Pancreas (tissue), 10 donors: ENCODE measurements at regions not wholly inside any gene's neighbourhood (a gene's known extent, or its start where the extent isn't known, plus 50 kb on each side); places are given as distances from the start of the nearest gene placed in this dataset.

Source experiments
- ATAC-seq, 4 donors: fragments of 200-7000 bp; cut with Tn5 transposase; one replicate each; pipeline versions ENCODE4 v1.8.0 to v1.9.1; 2020; ENCODE audit warnings: mild to moderate bottlenecking in 4 of 4, moderate library complexity in 4 of 4
- DNase-seq, 6 donors: peaks; one replicate each; pipeline ENCODE4 v3.0.0-alpha.2; 2020
- FAIRE-seq: peaks from 2 replicates; lab custom pipeline; 2012; peaks lifted over from hg19 to GRCh38; lab: Jason Lieb, UNC
- H3K27ac ChIP-seq, 4 donors: fragments of 200-600 bp; sonication (generic); 1 replicate in 3 of 4; 2 replicates in 1 of 4; pipeline versions ENCODE4 v1.5.0 to v1.8.0; 2020
- H3K27me3 ChIP-seq, 4 donors: fragments of 200-600 bp; one replicate each; pipeline ENCODE4 v1.8.0; 2021
- H3K36me3 ChIP-seq, 3 donors: fragments of 200-600 bp; sonication (generic) in 1 of 3; one replicate each; pipeline versions ENCODE4 v1.5.0 to v1.8.0; 2020 to 2021
- H3K4me1 ChIP-seq, 3 donors: fragments of 200-600 bp; one replicate each; pipeline ENCODE4 v1.8.0; 2021
- H3K4me3 ChIP-seq, 4 donors: fragments of 200-600 bp; sonication (generic) in 2 of 4; one replicate each; pipeline versions ENCODE4 v1.5.0 to v1.8.0; 2020 to 2021
- H3K9me3 ChIP-seq, 4 donors: fragments of 200-600 bp; one replicate each; pipeline ENCODE4 v1.8.0; 2021
- CTCF ChIP-seq, 4 donors: fragments of 200-600 bp; sonication (generic) in 3 of 4; IDR thresholded peaks; one replicate each; pipeline versions ENCODE4 v1.5.0 to v1.8.0; 2021; ENCODE audit warnings: antibody characterized with exemption in 4 of 4
- WGBS, 2 donors: extraction: QIAGEN DNeasy Blood & Tissue Kit; methylation state at CpG; one replicate each; pipeline ENCODE4 v1.1.7; 2013; 5-methylcytosine and 5-hydroxymethylcytosine counted together
- intact Hi-C, 3 donors: fragments of 100-400 bp; cut with DNase I; formaldehyde crosslinking; loops; one replicate each; pipeline versions ENCODE4 v1.11.1 to v1.14.2; 2022
- donor health status: healthy with polysubstance abuse.
- donor health status: DM: no; HTN: no; CAD: no; lungs with moderate emphysema.
- donor health status: DM: no; HTN: no; CAD: no.
- donor health status: control.
- donor health status: control.
- donor health status: Bipolar disorder and iron deficiency.
- donor health status: DM: yes; HTN: yes; CAD: no.
- donor health status: DM: no; HTN: no; CAD: no.
- donor health status: DM: no; HTN: no; CAD: no.
- donor health status: DM: yes; HTN: yes; CAD: no.

DNA sequence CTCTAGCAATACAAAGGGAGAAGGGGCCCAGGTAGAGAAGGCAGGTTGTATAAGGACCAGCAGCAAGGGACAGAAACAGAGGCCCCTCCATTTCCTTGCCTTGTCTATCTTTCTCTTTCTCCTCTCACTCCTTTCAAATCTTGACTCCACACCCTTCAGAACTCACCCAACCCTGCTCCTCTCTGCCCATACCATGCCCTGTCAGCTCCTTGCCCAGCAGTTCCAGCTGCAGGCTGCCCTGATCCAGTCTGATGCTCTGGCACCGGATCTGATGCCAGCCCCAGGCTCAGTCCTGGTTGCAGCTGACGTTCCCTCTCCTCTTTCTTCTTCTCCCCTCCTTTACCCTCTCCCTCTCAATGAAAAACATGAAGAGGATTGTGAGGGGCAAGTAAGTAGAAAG, 291.2 kb downstream of the FBXW7 start:
- Histone ChIP-seq H3K27me3 (no peaks in the 10 kb centered on the region), H3K9me3 (no peaks in the 10 kb centered on the region), H3K27ac (no peak overlapping the region), H3K36me3 (no peaks in the 10 kb centered on the region), H3K4me3 (no peak overlapping the region), H3K4me1 (no peaks in the 10 kb centered on the region)
- no peak for TF ChIP-seq CTCF (IDR thresholded peaks at IDR 0.05)
- WGBS, 2 donors = 63 to 78% methylated on average over 2 of the region's 2 CpGs
- FAIRE-seq (no peak), ATAC-seq (no peak), DNase-seq (no peak)
- intact Hi-C loops = no loop called here

DNA sequence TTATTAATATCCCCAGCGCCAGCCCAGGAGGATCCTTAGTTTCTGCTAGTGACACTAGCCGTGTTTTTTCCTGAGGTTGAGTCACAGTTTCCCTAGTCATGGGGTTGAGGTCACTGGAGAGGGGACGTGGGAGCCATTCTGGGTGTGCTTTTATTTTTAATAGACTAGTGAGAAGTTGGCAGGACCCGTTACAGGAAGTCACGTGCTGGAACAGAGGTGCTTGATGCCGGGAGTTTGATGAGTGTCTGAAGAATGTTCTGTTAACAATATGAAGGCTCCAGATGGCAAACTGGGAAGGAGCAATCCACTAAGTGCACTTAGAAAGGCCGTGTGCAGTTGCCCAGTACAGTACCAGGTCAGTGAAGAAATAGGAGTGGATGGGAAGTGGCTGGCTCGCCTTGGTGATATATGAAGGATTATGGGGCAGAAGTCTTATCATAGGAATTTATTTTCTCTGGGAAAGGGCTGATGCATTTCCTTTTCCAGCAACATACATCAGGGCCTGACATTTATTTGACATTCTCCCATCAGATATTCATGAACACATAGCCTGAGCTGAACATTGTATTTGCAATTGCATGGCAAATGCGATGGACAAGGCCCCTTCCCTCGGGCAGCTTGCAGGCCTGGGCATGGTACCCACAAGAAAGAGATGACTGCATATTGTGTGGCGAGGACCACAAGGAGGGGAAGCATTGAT, 291.8 kb downstream of the FBXW7 start:
- Histone ChIP-seq H3K36me3 (no peaks in the 10 kb centered on the region), H3K27me3 (no peaks in the 10 kb centered on the region), H3K4me3 (no peak overlapping the region), H3K27ac (no peak overlapping the region), H3K4me1 (no peaks in the 10 kb centered on the region), H3K9me3 (no peaks in the 10 kb centered on the region)
- intact Hi-C loops = no loop called here
- ATAC-seq (peak in 1 of 4 donors; percentile 56), FAIRE-seq (no peak), DNase-seq (no peak)
- TF ChIP-seq CTCF (IDR thresholded peaks at IDR 0.05) = no peak
- 54 to 68% methylated on average over 11 of the region's 11 CpGs for WGBS, 2 donors

- 73 to 75% methylated on average over 2 of the region's 2 CpGs for WGBS, 2 donors
- no peak for FAIRE-seq
- DNase-seq = no peak
- intact Hi-C loops = no loop called here
- Histone ChIP-seq H3K27me3 (no peaks in the 10 kb centered on the region), H3K36me3 (no peaks in the 10 kb centered on the region), H3K4me1 (no peaks in the 10 kb centered on the region), H3K9me3 (no peaks in the 10 kb centered on the region), H3K27ac (no peak overlapping the region), H3K4me3 (no peak overlapping the region)
- ATAC-seq = no peak
- TF ChIP-seq CTCF (IDR thresholded peaks at IDR 0.05) = no peak
Measured at GRCh38 chr4:152243206-152243605, 292.7 kb downstream of the FBXW7 start.

DNA sequence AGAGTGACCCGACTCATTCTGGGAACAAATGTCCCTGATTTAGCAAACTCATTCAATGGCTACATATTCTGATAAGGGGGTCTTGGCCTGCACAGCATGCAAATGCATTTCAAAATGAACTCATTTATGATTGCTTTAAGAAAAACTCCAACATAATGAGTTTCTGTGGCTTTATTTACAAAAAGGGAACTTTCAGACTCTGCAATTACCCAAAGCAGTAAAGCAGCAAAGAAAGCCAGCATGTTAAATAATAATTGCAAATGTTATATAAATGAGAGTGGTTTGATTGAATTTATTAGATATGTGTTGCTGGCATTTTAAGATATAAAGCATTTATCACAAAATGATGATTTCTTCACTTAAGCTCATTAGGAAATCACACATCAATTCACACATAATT, 295.7 kb downstream of the FBXW7 start:
- Histone ChIP-seq H3K36me3 (no peaks in the 10 kb centered on the region), H3K4me3 (no peak overlapping the region), H3K9me3 (no peaks in the 10 kb centered on the region), H3K27ac (no peak overlapping the region), H3K27me3 (no peaks in the 10 kb centered on the region), H3K4me1 (no peaks in the 10 kb centered on the region)
- intact Hi-C loops = no loop called here
- TF ChIP-seq CTCF (IDR thresholded peaks at IDR 0.05) = no peak
- WGBS, 2 donors = 90% methylated on average over 1 of the region's 1 CpG
- FAIRE-seq = no peak
- DNase-seq = no peak
- no peak for ATAC-seq

DNA sequence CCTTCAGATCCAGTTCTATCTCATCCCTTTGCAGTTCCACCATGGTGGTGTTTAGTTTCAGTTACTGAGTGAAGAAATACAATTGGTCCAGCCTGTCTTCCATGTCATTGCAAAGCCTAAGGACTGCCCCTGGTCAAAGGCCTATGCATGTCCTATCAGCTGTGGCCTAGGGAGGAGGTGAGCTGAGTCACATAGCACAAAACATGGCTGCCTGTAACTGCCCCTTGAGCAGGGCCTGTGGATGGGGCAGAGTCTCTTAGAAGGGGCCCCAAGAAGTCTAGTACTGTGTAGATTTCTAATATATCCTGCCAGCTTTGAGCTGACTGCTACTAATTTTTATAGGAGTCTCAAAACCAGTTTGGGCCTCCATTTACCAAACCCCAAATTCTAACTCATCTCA, 296.7 kb downstream of the FBXW7 start:
- Histone ChIP-seq H3K4me3 (no peak overlapping the region), H3K27ac (no peak overlapping the region), H3K4me1 (no peaks in the 10 kb centered on the region), H3K36me3 (no peaks in the 10 kb centered on the region), H3K27me3 (no peaks in the 10 kb centered on the region), H3K9me3 (no peaks in the 10 kb centered on the region)
- intact Hi-C loops = no loop called here
- no peak for DNase-seq
- FAIRE-seq = no peak
- no peak for TF ChIP-seq CTCF (IDR thresholded peaks at IDR 0.05)
- no peak for ATAC-seq
